Tibial nerve (tissue), 4 donors: ENCODE measurements at regions not wholly inside any gene's neighbourhood (a gene's known extent, or its start where the extent isn't known, plus 50 kb on each side); places are given as distances from the start of the nearest gene placed in this dataset.

Experiments
- CTCF ChIP-seq, 5 experiments: fragments of 200-600 bp in 3 of 5; fragments of 450-650 bp in 2 of 5; sonication (generic) in 3 of 5; IDR thresholded peaks; one replicate each; pipeline ENCODE4 v1.5.1; 2016 to 2019; ENCODE audit warnings: antibody characterized with exemption in 5 of 5, mild to moderate bottlenecking in 3 of 5, moderate library complexity in 2 of 5
- EP300 ChIP-seq, 2 donors: sonication (generic); formaldehyde crosslinking; IDR thresholded peaks; one replicate each; pipeline ENCODE4 v1.6.1; 2017; ENCODE audit warnings: antibody characterized with exemption in 2 of 2, mild to moderate bottlenecking in 1 of 2
- POLR2A ChIP-seq, 2 donors: fragments of 450-650 bp; IDR thresholded peaks; one replicate each; pipeline ENCODE4 v1.6.1; 2017; ENCODE audit warnings: antibody characterized with exemption in 2 of 2, mild to moderate bottlenecking in 2 of 2, moderate library complexity in 2 of 2

- TF ChIP-seq CTCF (IDR thresholded peaks at IDR 0.05) (no peak), POLR2A (IDR thresholded peaks at IDR 0.05) (no peak), EP300 (IDR thresholded peaks at IDR 0.05) (no peak)
Observed at GRCh38 chr3:177524742-177525141, 327.5 kb upstream of the TBL1XR1 start.
